ENCODE measurements at regions not wholly inside any gene's neighbourhood (a gene's known extent, or its start where the extent isn't known, plus 50 kb on each side); places are given as distances from the start of the nearest gene placed in this dataset.

DNA sequence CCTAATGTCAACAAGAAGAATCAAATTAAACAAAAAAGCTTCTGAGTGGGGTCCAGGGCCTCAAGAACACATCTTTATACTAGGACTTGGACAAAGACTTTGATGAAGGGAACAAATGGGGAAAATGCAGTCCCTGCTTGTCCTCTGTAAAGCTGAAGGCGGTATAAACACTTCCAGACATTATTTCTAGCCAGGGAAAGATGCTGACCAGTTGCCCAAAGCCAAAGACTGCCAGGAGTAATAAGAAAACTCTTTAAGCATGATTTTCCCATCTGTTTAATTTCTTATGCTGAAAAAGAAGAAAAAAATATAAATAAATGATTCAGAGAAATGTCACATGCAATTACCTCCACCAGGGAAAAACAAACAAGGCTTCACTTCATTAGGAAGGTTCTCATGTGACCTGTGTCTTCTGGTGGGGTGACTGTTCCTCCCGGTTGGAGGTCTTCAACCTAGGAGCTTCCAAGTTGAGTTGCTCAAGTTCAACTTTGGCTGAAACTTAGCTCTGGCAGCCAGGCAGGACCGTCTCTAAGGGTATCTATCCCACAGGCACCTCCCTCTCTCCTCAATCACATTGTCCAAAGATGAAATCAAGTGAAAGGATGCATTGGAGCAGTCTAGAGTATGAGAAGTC, 65.2 kb upstream of the KCNE2 start:
- TF ChIP-seq, protein P1, sequence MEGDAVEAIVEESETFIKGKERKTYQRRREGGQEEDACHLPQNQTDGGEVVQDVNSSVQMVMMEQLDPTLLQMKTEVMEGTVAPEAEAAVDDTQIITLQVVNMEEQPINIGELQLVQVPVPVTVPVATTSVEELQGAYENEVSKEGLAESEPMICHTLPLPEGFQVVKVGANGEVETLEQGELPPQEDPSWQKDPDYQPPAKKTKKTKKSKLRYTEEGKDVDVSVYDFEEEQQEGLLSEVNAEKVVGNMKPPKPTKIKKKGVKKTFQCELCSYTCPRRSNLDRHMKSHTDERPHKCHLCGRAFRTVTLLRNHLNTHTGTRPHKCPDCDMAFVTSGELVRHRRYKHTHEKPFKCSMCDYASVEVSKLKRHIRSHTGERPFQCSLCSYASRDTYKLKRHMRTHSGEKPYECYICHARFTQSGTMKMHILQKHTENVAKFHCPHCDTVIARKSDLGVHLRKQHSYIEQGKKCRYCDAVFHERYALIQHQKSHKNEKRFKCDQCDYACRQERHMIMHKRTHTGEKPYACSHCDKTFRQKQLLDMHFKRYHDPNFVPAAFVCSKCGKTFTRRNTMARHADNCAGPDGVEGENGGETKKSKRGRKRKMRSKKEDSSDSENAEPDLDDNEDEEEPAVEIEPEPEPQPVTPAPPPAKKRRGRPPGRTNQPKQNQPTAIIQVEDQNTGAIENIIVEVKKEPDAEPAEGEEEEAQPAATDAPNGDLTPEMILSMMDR (IDR thresholded peaks at IDR 0.05; ENCODE audit: control extremely low read depth, extremely low read depth) = no peak
- ATAC-seq (ENCODE audit: insufficient read depth, low FRiP score) = no peak
- Histone ChIP-seq H3K9me3 (ENCODE audit: control insufficient read depth in 4 of 4, insufficient read depth in 3 of 4, low read length in 3 of 4) (peaks cover 0 to 2% (median 0%) of the 10 kb centered on the region in 4 donors), H3K4me1 (ENCODE audit: control insufficient read depth in 5 of 5, insufficient read depth in 5 of 5, low read length in 5 of 5) (peaks cover 0 to 8% (median 0%) of the 10 kb centered on the region in 5 donors), H3K27me3 (ENCODE audit: control insufficient read depth in 3 of 3, insufficient read depth in 3 of 3, low read length in 2 of 3) (no peaks in the 10 kb centered on the region), H3K9ac (ENCODE audit: insufficient read depth in 1 of 2, low read length in 2 of 2) (no peak overlapping the region), H3K27ac (ENCODE audit: low read depth in 1 of 2, low read length in 1 of 2) (no peak overlapping the region), H3K36me3 (ENCODE audit: control insufficient read depth in 4 of 4, insufficient read depth in 4 of 4, low read length in 4 of 4) (no peaks in the 10 kb centered on the region), H3K4me3 (no peak overlapping the region)
- DNase-seq = no peak
- WGBS, 2 donors = 76 to 89% methylated on average over 3 of the region's 3 CpGs

DNA sequence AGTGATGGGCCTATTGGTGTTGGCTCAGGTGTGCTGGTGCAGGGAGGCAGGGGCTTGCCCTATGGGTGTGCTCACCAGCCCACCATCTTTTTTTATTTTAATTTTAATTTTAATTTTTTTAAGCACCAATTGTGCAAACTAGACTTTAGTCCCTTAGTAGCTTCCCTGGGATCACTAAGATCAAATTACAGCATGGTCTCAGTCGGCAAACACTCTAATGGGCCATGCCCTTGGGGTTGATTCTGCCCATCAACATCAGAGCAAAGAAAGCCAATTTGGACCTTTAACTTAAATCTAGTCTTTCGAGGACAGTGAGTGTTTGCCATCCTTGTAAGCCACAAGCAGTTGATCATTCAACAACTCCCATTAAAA, 64.7 kb upstream of the KCNE2 start:
- H3K4me3 ChIP-seq = no peak overlapping the region
- H3K27ac ChIP-seq (ENCODE audit: low read depth in 1 of 2, low read length in 1 of 2) = no peak overlapping the region
- 73 to 80% methylated on average over 2 of the region's 2 CpGs for WGBS, 2 donors
- H3K36me3 ChIP-seq (ENCODE audit: control insufficient read depth in 4 of 4, insufficient read depth in 4 of 4, low read length in 4 of 4) = no peaks in the 10 kb centered on the region
- TF ChIP-seq, protein P1 (IDR thresholded peaks at IDR 0.05; ENCODE audit: control extremely low read depth, extremely low read depth) = no peak
- peaks cover 0 to 8% (median 0%) of the 10 kb centered on the region in 5 donors for H3K4me1 ChIP-seq (ENCODE audit: control insufficient read depth in 5 of 5, insufficient read depth in 5 of 5, low read length in 5 of 5)
- DNase-seq (no peak), ATAC-seq (ENCODE audit: insufficient read depth, low FRiP score) (no peak)
- peaks cover 0 to 2% (median 0%) of the 10 kb centered on the region in 4 donors for H3K9me3 ChIP-seq (ENCODE audit: control insufficient read depth in 4 of 4, insufficient read depth in 3 of 4, low read length in 3 of 4)
- H3K9ac ChIP-seq (ENCODE audit: insufficient read depth in 1 of 2, low read length in 2 of 2) = no peak overlapping the region
- H3K27me3 ChIP-seq (ENCODE audit: control insufficient read depth in 3 of 3, insufficient read depth in 3 of 3, low read length in 2 of 3) = no peaks in the 10 kb centered on the region

DNA sequence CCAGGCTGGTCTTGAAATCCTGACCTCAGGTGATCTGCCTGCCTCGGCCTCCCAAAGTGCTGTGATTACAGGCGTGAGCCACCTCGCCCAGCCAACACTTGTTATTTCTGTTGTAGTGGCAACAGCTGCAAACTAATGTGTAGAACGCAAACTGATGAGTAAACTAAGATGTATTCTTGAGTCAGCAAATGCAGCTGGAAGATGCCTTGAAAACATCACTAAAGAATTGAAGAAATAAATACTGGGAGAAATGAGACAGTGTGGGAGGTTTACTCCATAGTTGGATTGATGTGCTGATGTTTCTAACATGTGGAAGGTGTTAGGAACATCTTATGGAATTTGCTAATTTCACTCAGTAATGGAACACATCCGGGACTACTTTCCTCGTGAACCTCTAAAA, 61.3 kb upstream of the KCNE2 start:
- Histone ChIP-seq H3K4me1 (ENCODE audit: control insufficient read depth in 5 of 5, insufficient read depth in 5 of 5, low read length in 5 of 5) (peaks cover 0 to 13% (median 5%) of the 10 kb centered on the region in 5 donors), H3K27ac (ENCODE audit: low read depth in 1 of 2, low read length in 1 of 2) (no peak overlapping the region), H3K9ac (ENCODE audit: insufficient read depth in 1 of 2, low read length in 2 of 2) (no peak overlapping the region), H3K36me3 (ENCODE audit: control insufficient read depth in 4 of 4, insufficient read depth in 4 of 4, low read length in 4 of 4) (no peaks in the 10 kb centered on the region), H3K9me3 (ENCODE audit: control insufficient read depth in 4 of 4, insufficient read depth in 3 of 4, low read length in 3 of 4) (peaks cover 0 to 2% (median under 1%) of the 10 kb centered on the region in 4 donors), H3K4me3 (no peak overlapping the region), H3K27me3 (ENCODE audit: control insufficient read depth in 3 of 3, insufficient read depth in 3 of 3, low read length in 2 of 3) (no peaks in the 10 kb centered on the region)
- DNase-seq (no peak), ATAC-seq (ENCODE audit: insufficient read depth, low FRiP score) (no peak)
- TF ChIP-seq, protein P1 (IDR thresholded peaks at IDR 0.05; ENCODE audit: control extremely low read depth, extremely low read depth) = no peak
- 88% methylated on average over 6 of the region's 6 CpGs for WGBS, 2 donors
